ENCODE measurements at regions not wholly inside any gene's neighbourhood (a gene's known extent, or its start where the extent isn't known, plus 50 kb on each side); places are given as distances from the start of the nearest gene placed in this dataset.

DNA sequence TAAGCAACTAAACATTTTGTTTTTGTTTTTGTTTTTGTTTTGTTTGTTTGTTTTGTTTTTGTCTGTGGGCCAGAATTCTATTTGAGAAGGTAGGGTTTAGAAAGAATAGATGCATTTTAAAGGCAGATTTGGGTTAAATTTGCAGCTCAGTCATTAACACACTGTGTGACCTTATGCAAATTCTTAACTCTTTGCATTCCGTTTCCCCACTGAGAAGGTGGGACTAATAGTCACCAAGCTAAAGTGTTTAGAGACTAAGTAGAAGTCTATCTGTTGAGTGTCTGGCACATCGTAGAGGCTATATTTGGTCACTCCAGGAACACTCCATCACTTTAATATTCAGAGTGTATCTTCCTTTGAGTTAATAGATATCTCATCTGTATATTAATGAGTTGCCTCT lies 87.1 kb downstream of the CCNA1 start:
- no peak overlapping the region for H3K18ac ChIP-seq (ENCODE audit: low read depth in 1 of 2, low read length in 2 of 2)
- no peaks in the 10 kb centered on the region for H3K79me1 ChIP-seq (replicated peaks; ENCODE audit: low read length, poor library complexity, severe bottlenecking)
- H3K27ac ChIP-seq (ENCODE audit: low read length, poor library complexity, severe bottlenecking) = no peak overlapping the region
- DNase-seq = no peak
- no peak overlapping the region for H2AK5ac ChIP-seq (ENCODE audit: low read length, severe bottlenecking)
- H3K36me3 ChIP-seq (ENCODE audit: control insufficient read depth in 1 of 2, insufficient read depth in 2 of 2, low read depth in 1 of 2, low read length in 2 of 2) = no peaks in the 10 kb centered on the region
- no peak overlapping the region for H3K4me3 ChIP-seq (ENCODE audit: insufficient read depth in 1 of 2, low read depth in 1 of 2, low read length in 2 of 2)
- no peak overlapping the region for H2AFZ ChIP-seq (ENCODE audit: low read depth, low read length)
- no peaks in the 10 kb centered on the region for H3K9me3 ChIP-seq (ENCODE audit: control insufficient read depth, low read length)
- peaks cover 0 to 3% of the 10 kb centered on the region in 2 experiments for H3K27me3 ChIP-seq (ENCODE audit: control insufficient read depth in 1 of 2, insufficient read depth in 1 of 2, low read length in 2 of 2)
- H2BK12ac ChIP-seq (ENCODE audit: low read length in 2 of 2) = no peak overlapping the region
- no peak overlapping the region for H2BK5ac ChIP-seq (ENCODE audit: low read depth, low read length, poor library complexity, severe bottlenecking)
- no peak overlapping the region for H2BK120ac ChIP-seq (ENCODE audit: low read depth, low read length)
- H2BK15ac ChIP-seq (ENCODE audit: low read depth, poor library complexity, severe bottlenecking) = no peak overlapping the region
- H3K14ac ChIP-seq (ENCODE audit: low read length in 2 of 2) = no peak overlapping the region
- H3K4me1 ChIP-seq (ENCODE audit: control insufficient read depth, insufficient read depth, low read depth, low read length) = no peaks in the 10 kb centered on the region
- H3K4ac ChIP-seq (ENCODE audit: low read depth in 1 of 2, low read length in 2 of 2) = no peak overlapping the region
- no peak overlapping the region for H4K91ac ChIP-seq (ENCODE audit: low read length)
- WGBS = 80% methylated on average over 1 of the region's 2 CpGs
- H3K9ac ChIP-seq (ENCODE audit: low read length) = no peak overlapping the region
- no peak overlapping the region for H3K4me2 ChIP-seq (ENCODE audit: low read length, poor library complexity, severe bottlenecking)
- H3K23ac ChIP-seq (ENCODE audit: low read length in 2 of 2) = no peak overlapping the region
- H4K8ac ChIP-seq (ENCODE audit: low read length) = no peak overlapping the region

DNA sequence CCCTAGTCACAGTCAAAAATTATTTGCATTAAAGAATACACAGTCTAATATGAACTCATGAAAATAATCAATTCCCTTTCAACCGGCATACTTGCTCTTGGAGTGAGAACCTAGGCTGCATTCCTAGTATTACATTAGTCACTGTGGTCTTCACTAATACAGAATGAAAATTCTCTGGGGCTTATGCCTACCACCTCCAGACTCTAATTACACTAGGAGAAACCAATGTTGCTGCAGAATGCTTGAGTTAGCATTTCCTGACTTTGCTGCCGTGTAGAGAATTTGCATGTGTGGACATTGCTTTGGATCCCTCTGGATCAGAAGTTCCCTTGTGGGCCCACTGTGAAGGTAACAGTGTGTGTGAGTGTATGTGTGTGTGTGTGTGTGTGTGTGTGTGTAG lies 87.8 kb downstream of the CCNA1 start:
- WGBS = 55% methylated on average over 2 of the region's 2 CpGs
- Histone ChIP-seq H2AFZ (ENCODE audit: low read depth, low read length) (no peak overlapping the region), H3K79me1 (replicated peaks; ENCODE audit: low read length, poor library complexity, severe bottlenecking) (no peaks in the 10 kb centered on the region), H3K27me3 (ENCODE audit: control insufficient read depth in 1 of 2, insufficient read depth in 1 of 2, low read length in 2 of 2) (no peaks in the 10 kb centered on the region), H3K4me3 (ENCODE audit: insufficient read depth in 1 of 2, low read depth in 1 of 2, low read length in 2 of 2) (no peak overlapping the region), H2BK12ac (ENCODE audit: low read length in 2 of 2) (no peak overlapping the region), H2AK5ac (ENCODE audit: low read length, severe bottlenecking) (no peak overlapping the region), H2BK120ac (ENCODE audit: low read depth, low read length) (no peak overlapping the region), H2BK5ac (ENCODE audit: low read depth, low read length, poor library complexity, severe bottlenecking) (no peak overlapping the region), H3K9ac (ENCODE audit: low read length) (no peak overlapping the region), H2BK15ac (ENCODE audit: low read depth, poor library complexity, severe bottlenecking) (no peak overlapping the region), H3K14ac (ENCODE audit: low read length in 2 of 2) (no peak overlapping the region), H4K91ac (ENCODE audit: low read length) (no peak overlapping the region), H3K4me2 (ENCODE audit: low read length, poor library complexity, severe bottlenecking) (no peak overlapping the region), H3K18ac (ENCODE audit: low read depth in 1 of 2, low read length in 2 of 2) (no peak overlapping the region), H4K8ac (ENCODE audit: low read length) (no peak overlapping the region), H3K4me1 (ENCODE audit: control insufficient read depth, insufficient read depth, low read depth, low read length) (no peaks in the 10 kb centered on the region), H3K4ac (ENCODE audit: low read depth in 1 of 2, low read length in 2 of 2) (no peak overlapping the region), H3K9me3 (ENCODE audit: control insufficient read depth, low read length) (no peaks in the 10 kb centered on the region), H3K23ac (ENCODE audit: low read length in 2 of 2) (no peak overlapping the region), H3K27ac (ENCODE audit: low read length, poor library complexity, severe bottlenecking) (no peak overlapping the region), H3K36me3 (ENCODE audit: control insufficient read depth in 1 of 2, insufficient read depth in 2 of 2, low read depth in 1 of 2, low read length in 2 of 2) (no peaks in the 10 kb centered on the region)
- no peak for DNase-seq

DNA sequence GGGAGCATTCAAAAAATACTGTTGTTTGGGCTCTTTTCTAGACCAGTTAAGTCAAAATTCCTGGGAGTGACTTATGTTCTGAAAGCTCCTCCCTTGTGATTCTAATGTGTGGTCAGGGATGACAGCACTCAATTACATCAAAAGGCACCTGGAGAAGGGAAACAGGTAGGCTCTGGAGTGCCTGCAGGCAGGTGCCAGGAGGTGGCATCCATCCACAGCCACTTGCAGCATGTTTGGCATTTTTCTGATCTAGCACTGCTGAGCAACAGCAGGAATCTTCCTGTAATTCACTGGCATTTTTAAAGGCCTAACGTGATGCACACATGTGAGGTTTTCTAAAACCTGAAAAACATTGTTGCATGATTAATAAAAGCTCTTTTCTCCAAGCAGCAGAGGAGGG lies 94.6 kb downstream of the CCNA1 start:
- peaks cover 5% of the 10 kb centered on the region for H3K9me3 ChIP-seq (ENCODE audit: control insufficient read depth, low read length)
- no peak overlapping the region for H3K18ac ChIP-seq (ENCODE audit: low read depth in 1 of 2, low read length in 2 of 2)
- H2AFZ ChIP-seq (ENCODE audit: low read depth, low read length) = no peak overlapping the region
- H3K14ac ChIP-seq (ENCODE audit: low read length in 2 of 2) = no peak overlapping the region
- no peaks in the 10 kb centered on the region for H3K36me3 ChIP-seq (ENCODE audit: control insufficient read depth in 1 of 2, insufficient read depth in 2 of 2, low read depth in 1 of 2, low read length in 2 of 2)
- no peaks in the 10 kb centered on the region for H3K4me1 ChIP-seq (ENCODE audit: control insufficient read depth, insufficient read depth, low read depth, low read length)
- H3K4me3 ChIP-seq (ENCODE audit: insufficient read depth in 1 of 2, low read depth in 1 of 2, low read length in 2 of 2) = no peak overlapping the region
- H2AK5ac ChIP-seq (ENCODE audit: low read length, severe bottlenecking) = no peak overlapping the region
- no peak for DNase-seq
- no peak overlapping the region for H3K4ac ChIP-seq (ENCODE audit: low read depth in 1 of 2, low read length in 2 of 2)
- no peaks in the 10 kb centered on the region for H3K79me1 ChIP-seq (replicated peaks; ENCODE audit: low read length, poor library complexity, severe bottlenecking)
- H4K8ac ChIP-seq (ENCODE audit: low read length) = no peak overlapping the region
- H3K27ac ChIP-seq (ENCODE audit: low read length, poor library complexity, severe bottlenecking) = no peak overlapping the region
- WGBS = 100% methylated on average over 1 of the region's 1 CpG
- H3K9ac ChIP-seq (ENCODE audit: low read length) = no peak overlapping the region
- no peak overlapping the region for H2BK12ac ChIP-seq (ENCODE audit: low read length in 2 of 2)
- H3K4me2 ChIP-seq (ENCODE audit: low read length, poor library complexity, severe bottlenecking) = no peak overlapping the region
- H4K91ac ChIP-seq (ENCODE audit: low read length) = no peak overlapping the region
- H3K27me3 ChIP-seq (ENCODE audit: control insufficient read depth in 1 of 2, insufficient read depth in 1 of 2, low read length in 2 of 2) = peaks cover 0 to 8% of the 10 kb centered on the region in 2 experiments
- H2BK120ac ChIP-seq (ENCODE audit: low read depth, low read length) = no peak overlapping the region
- no peak overlapping the region for H2BK15ac ChIP-seq (ENCODE audit: low read depth, poor library complexity, severe bottlenecking)
- no peak overlapping the region for H3K23ac ChIP-seq (ENCODE audit: low read length in 2 of 2)
- H2BK5ac ChIP-seq (ENCODE audit: low read depth, low read length, poor library complexity, severe bottlenecking) = no peak overlapping the region

DNA sequence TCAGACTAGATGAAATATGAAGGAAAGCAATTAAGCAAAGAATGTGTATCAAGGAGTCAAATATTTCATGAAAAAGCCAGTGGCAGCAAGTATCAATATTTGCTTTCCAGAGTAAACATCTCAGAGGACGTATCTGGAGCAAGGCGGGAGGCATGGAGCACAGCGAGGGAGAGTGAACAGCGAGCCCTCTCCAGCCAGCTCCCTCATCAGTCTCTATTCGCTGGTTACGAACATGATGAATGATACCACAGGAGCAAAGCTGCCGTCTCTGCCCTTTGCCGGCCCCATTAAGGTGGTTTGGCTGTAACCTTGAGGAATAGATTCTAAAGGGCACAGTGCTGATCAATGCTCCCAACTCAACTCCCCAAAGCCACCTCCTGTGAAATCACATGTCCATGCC lies 95.8 kb downstream of the CCNA1 start:
- H3K9me3 ChIP-seq (ENCODE audit: control insufficient read depth, low read length) = peaks cover 5% of the 10 kb centered on the region
- H3K4me2 ChIP-seq (ENCODE audit: low read length, poor library complexity, severe bottlenecking) = no peak overlapping the region
- no peaks in the 10 kb centered on the region for H3K4me1 ChIP-seq (ENCODE audit: control insufficient read depth, insufficient read depth, low read depth, low read length)
- H3K18ac ChIP-seq (ENCODE audit: low read depth in 1 of 2, low read length in 2 of 2) = no peak overlapping the region
- no peak overlapping the region for H4K8ac ChIP-seq (ENCODE audit: low read length)
- H3K79me1 ChIP-seq (replicated peaks; ENCODE audit: low read length, poor library complexity, severe bottlenecking) = no peaks in the 10 kb centered on the region
- H3K23ac ChIP-seq (ENCODE audit: low read length in 2 of 2) = no peak overlapping the region
- no peak overlapping the region for H2AK5ac ChIP-seq (ENCODE audit: low read length, severe bottlenecking)
- H3K4ac ChIP-seq (ENCODE audit: low read depth in 1 of 2, low read length in 2 of 2) = no peak overlapping the region
- peaks cover 0 to 8% of the 10 kb centered on the region in 2 experiments for H3K27me3 ChIP-seq (ENCODE audit: control insufficient read depth in 1 of 2, insufficient read depth in 1 of 2, low read length in 2 of 2)
- H3K14ac ChIP-seq (ENCODE audit: low read length in 2 of 2) = no peak overlapping the region
- H3K36me3 ChIP-seq (ENCODE audit: control insufficient read depth in 1 of 2, insufficient read depth in 2 of 2, low read depth in 1 of 2, low read length in 2 of 2) = no peaks in the 10 kb centered on the region
- DNase-seq = no peak
- H4K91ac ChIP-seq (ENCODE audit: low read length) = no peak overlapping the region
- no peak overlapping the region for H3K4me3 ChIP-seq (ENCODE audit: insufficient read depth in 1 of 2, low read depth in 1 of 2, low read length in 2 of 2)
- no peak overlapping the region for H2BK5ac ChIP-seq (ENCODE audit: low read depth, low read length, poor library complexity, severe bottlenecking)
- no peak overlapping the region for H2BK15ac ChIP-seq (ENCODE audit: low read depth, poor library complexity, severe bottlenecking)
- no peak overlapping the region for H3K9ac ChIP-seq (ENCODE audit: low read length)
- no peak overlapping the region for H3K27ac ChIP-seq (ENCODE audit: low read length, poor library complexity, severe bottlenecking)
- WGBS = 88% methylated on average over 8 of the region's 8 CpGs
- no peak overlapping the region for H2BK12ac ChIP-seq (ENCODE audit: low read length in 2 of 2)
- H2BK120ac ChIP-seq (ENCODE audit: low read depth, low read length) = no peak overlapping the region
- H2AFZ ChIP-seq (ENCODE audit: low read depth, low read length) = no peak overlapping the region

Data from mesenchymal stem cell (in vitro differentiated cells and primary cell).